Fibroblast of villous mesenchyme (primary cell): ENCODE measurements at regions not wholly inside any gene's neighbourhood (a gene's known extent, or its start where the extent isn't known, plus 50 kb on each side); places are given as distances from the start of the nearest gene placed in this dataset.

Source experiments
- DNase-seq: peaks from one replicate; pipeline ENCODE4 v3.0.0-alpha.2; 2010; ENCODE audit warnings: low read depth
- H3K4me3 ChIP-seq: 2 replicates; pipeline ENCODE4 v1.5.1; 2011; ENCODE audit warnings: low read depth, mild to moderate bottlenecking, low read length
- CTCF ChIP-seq: IDR thresholded peaks from 2 replicates; pipeline ENCODE4 v1.5.1; 2012; ENCODE audit warnings: low read depth, mild to moderate bottlenecking, low read length; ENCODE audit not compliant: insufficient read depth

- TF ChIP-seq CTCF: no peak
- DNase-seq: no peak
- no peak overlapping the region for H3K4me3 ChIP-seq
These were observed 111.5 kb upstream of the UPP2 start for GRCh38 chr2:157990173-157990572.

- H3K4me3 ChIP-seq: no peak overlapping the region
- TF ChIP-seq CTCF: peak; percentile 12
- no peak for DNase-seq
These were observed 112.4 kb upstream of the UPP2 start for GRCh38 chr2:157989227-157989626.

GRCh38 chr2:157986761-157987160 is 110.6 kb upstream of the ACVR1 start:
- no peak overlapping the region for H3K4me3 ChIP-seq
- no peak for TF ChIP-seq CTCF
- no peak for DNase-seq

- no peak overlapping the region for H3K4me3 ChIP-seq
- no peak for DNase-seq
- no peak for TF ChIP-seq CTCF
These were observed 108.7 kb upstream of the ACVR1 start for GRCh38 chr2:157984866-157985265.

GRCh38 chr2:157980020-157980419 is 103.9 kb upstream of the ACVR1 start:
- no peak for DNase-seq
- no peak overlapping the region for H3K4me3 ChIP-seq
- no peak for TF ChIP-seq CTCF

GRCh38 chr2:157971702-157972101 is 95.6 kb upstream of the ACVR1 start:
- no peak for DNase-seq
- H3K4me3 ChIP-seq: no peak overlapping the region
- TF ChIP-seq CTCF: no peak

GRCh38 chr2:157967856-157968255 is 91.7 kb upstream of the ACVR1 start:
- no peak overlapping the region for H3K4me3 ChIP-seq
- DNase-seq: no peak

More at GRCh38 chr2:157967856-157968255, 91.7 kb upstream of the ACVR1 start:
- TF ChIP-seq CTCF: no peak
